HG03565 (cell line): ENCODE measurements at regions not wholly inside any gene's neighbourhood (a gene's known extent, or its start where the extent isn't known, plus 50 kb on each side); places are given as distances from the start of the nearest gene placed in this dataset.
"Not testable (repeated sequence)": the region's sequence is repeated elsewhere in the genome, so short reads cannot be mapped to it uniquely, and the experiment has no call there.

Experiments
- ATAC-seq: cut with Tn5 transposase; IDR thresholded peaks from one replicate; pipeline ENCODE4 v1.9.1; 2021; ENCODE audit warnings: mild to moderate bottlenecking, moderate library complexity; ENCODE audit not compliant: unreplicated experiment

GRCh38 chr12:33514893-33515292 lies 75.3 kb upstream of the SYT10 start:
- no peak for ATAC-seq

DNA sequence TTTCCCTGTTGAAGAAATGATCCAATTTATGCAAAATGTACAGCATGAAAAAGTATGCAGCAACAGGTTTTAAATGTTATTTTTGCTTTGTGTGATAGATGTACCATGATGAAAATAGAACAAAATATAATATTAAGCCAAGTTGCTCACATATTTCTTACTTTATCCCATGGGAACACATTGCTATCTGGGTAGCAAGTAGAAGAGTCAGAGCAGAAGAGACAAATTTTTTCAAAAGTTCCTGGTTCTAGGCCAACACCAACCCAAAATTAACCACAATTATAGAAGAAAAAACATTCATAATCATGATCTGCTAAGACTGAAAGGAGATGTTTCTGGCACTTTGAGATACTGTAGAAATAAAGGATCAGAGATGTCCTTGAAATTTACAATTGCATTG lies 79.9 kb upstream of the SYT10 start:
- ATAC-seq: no peak

GRCh38 chr12:33520505-33521302 lies 81.1 kb upstream of the SYT10 start:
- not testable (repeated sequence) for ATAC-seq

GRCh38 chr12:33529031-33529430 lies 89.4 kb upstream of the SYT10 start:
- ATAC-seq: no peak

- no peak for ATAC-seq
Observed at GRCh38 chr12:33529810-33530209, 90.2 kb upstream of the SYT10 start.

GRCh38 chr12:33531261-33531660 lies 91.6 kb upstream of the SYT10 start:
- ATAC-seq: no peak

GRCh38 chr12:33533527-33533926 lies 93.9 kb upstream of the SYT10 start:
- no peak for ATAC-seq

DNA sequence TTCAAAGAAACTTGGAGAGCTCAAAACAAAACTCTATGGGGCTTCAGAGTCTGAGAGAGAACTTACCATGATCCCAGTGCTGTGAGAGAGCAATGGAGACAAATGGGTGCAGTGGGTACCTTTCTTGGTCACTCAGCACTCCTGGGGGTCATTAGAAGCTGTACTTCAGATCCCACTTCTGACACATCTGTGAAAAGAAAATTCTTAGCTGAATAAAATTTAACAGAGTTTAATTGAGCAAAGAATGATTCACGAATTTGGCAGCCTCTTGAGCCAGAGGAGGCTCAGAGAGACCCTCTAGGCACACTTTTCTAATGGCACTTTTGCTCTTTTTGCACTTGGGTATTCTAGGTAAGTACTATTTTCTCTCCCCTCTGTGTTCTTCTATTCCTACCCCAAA lies 96.8 kb upstream of the SYT10 start:
- no peak for ATAC-seq

GRCh38 chr12:33546004-33546403 lies 106.4 kb upstream of the SYT10 start:
- no peak for ATAC-seq

- ATAC-seq: no peak
Observed at GRCh38 chr12:33547084-33547483, 107.5 kb upstream of the SYT10 start.

- ATAC-seq: not testable (repeated sequence)
Observed at GRCh38 chr12:33550214-33550613, 110.6 kb upstream of the SYT10 start.

DNA sequence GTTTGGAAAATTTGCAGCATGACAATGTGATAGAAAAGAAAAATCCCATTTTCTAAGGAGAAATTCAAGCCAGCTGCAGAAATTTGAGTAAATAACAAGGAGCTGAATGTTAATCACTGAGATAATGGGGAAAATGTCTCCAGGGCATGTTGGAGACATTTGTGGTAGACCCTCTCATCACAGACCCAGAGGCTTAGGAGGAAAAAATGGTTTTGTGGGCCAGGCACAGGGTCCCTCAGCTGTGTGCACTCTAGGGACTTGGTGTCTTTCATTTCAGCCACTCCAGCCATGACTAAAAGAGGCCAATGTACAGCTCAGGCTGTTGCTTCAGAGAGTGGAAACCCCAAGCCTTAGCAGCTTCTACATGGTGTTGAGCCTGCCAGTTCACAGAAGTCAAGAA lies 111.4 kb upstream of the SYT10 start:
- no peak for ATAC-seq

DNA sequence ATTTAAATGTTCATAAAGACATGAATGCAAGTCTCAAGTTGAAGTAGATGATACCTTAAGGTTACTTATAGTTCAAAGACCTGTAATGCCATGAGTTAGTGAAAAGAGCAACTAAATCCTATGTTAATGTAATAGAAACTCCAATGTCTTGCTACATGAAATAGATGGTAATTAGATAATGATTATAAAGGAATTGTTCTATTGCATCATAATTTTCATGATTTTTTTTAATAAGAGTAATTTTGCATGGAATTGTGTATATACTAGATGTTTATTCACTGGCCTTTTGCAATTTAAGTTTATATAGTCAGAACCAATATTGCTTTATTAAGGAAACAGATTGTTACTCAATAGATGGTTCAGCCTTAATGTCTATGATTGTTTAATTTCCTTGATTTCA lies 115.5 kb upstream of the SYT10 start:
- no peak for ATAC-seq

DNA sequence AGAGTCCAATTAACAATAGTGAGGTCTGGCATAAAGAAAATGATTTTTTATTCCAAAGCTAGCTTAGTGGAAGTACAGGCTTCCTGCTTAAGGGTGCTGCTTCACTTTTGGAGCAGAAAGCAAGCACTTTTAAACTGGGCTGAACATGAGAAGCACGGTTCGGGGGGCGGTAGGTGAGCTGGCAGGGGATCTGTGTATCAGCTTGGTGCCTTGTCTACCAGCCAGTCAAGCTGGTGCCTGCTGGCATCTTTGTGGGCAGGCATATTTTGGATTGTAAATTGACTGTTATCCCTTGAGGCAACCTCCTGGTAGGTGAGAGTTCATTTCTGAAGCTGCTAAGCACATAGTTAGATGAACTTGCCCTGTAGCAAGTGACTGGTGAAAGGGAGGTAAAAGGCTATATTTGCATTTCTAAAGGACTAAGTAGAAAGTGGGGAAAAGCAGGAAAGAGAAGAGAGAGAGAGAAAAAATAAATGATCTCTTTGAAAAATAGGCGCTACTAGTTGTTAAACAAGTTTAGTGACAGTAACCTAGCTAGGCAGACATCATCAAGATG lies 121.1 kb upstream of the SYT10 start:
- no peak for ATAC-seq

DNA sequence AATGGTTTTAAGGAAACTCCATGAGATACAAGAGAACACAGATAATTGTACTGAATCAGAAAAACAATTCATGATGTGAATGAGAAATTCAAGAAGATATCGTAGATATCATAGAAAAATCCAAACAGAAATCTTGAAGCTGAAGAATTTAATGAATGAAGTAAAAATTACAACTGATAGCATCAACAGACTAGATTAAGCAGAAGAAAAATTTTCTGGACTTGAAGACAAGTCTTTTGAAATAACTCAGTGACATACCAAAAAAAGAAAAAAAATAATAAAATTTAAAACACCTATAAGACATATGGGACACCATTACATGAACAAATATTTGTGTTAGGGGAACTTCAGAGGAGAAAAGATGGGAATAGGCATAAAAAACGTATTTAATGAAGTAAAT lies 122.8 kb upstream of the SYT10 start:
- ATAC-seq: no peak

- no peak for ATAC-seq
Observed at GRCh38 chr12:33566403-33566802, 126.8 kb upstream of the SYT10 start.

DNA sequence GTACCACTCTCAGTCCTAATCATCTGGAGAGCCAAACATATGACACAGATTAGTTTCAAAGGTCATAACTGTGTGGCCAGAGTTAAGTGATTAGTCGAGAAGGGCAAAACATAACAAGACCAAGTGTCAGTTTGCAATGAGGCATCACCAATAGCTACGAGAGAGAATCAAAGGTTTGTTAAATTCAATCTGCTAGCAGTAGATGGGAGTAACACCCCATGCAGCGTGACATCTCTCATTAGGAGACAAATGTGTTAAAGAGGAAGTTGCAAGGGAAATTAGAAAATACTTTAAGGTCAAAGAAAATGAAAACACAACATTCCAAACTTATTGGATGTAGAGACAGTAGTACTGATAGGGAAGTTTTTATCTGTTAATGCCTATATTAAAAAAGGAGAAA lies 135.7 kb upstream of the SYT10 start:
- no peak for ATAC-seq

DNA sequence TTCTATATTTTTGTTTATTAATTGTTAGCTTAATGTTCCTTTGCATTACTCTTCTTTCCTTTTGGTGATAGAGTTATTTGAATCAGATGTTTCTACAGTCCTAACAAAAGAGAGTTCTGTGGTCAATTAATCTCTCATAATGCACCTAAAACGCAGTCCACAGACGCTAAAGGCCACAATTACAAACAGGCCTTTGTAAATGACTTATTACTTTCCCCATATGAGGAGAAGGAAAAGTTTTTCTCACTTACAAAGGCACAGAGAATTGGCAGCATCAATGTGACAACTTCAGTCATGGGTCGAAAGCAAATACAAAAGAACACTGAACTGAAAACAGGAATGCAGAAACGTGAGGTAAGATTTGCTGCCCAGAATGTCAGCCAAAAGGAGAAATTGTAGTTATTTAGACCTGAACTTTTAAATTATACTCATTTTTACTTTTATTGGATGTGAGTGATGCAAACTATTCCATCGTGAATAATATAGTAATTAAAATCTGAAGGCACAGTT lies 142.0 kb upstream of the SYT10 start:
- ATAC-seq: no peak

GRCh38 chr12:33586576-33586975 lies 147.0 kb upstream of the SYT10 start:
- ATAC-seq: no peak

DNA sequence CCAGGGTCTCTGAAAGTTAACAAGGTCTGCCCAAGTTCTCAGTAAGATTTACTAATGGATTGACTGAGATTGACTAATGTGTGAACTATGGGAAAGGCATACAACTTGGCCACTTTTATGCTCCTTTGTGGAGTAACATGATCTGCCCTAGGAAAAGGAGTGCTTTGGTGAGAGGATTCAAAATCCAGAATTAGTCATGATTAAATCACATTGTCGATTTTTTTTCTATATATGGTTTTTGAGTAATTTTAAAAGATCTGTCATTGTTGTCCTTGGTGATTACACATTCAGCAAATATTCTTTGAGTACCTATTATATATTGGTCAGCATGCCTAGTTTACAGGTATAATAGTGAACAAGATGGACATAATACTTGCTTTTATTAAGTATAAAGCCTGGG lies 147.7 kb upstream of the SYT10 start:
- ATAC-seq: no peak

DNA sequence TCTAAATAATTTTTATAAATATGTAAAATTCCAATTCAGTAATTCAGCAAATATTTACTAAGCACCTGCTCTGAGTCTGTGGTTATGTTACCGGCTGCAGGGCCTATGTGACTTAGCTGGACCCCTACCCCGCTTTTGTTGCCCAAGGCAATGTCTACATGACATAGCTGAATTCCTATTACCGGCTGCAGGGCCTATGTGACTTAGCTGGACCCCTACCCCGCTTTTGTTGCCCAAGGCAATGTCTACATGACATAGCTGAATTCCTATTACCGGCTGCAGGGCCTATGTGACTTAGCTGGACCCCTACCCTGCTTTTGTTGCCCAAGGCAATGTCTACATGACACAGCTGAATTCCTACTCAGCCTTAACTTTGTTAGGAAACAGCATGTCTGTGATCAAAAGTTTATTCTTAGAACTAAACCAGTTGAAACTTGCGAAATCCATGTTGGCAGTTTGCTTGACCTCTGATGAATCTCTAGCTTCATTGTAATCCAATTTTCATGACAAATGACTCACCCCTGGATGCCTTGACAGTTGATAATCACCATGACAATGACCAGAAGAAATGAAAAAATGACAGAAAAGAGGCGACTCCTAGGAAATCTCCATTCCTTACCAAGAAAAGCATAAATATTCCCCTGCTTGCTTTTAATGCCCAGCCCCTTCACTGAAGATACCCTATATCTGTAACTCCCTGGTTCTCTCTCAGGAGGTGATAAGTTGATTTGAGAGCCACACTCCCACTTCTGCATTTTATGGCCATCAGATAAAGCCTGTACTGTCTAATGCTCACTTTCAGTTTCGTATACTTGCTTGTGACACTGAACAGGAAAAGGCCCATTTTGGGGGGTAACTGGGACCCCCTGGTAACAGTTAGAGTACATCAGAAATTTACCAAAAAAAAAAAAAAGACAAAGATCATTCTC lies 148.4 kb upstream of the SYT10 start:
- ATAC-seq: peak; percentile 81
